SK-N-SH (cell line): ENCODE measurements at regions not wholly inside any gene's neighbourhood (a gene's known extent, or its start where the extent isn't known, plus 50 kb on each side); places are given as distances from the start of the nearest gene placed in this dataset.

Experiments
- CTCF ChIA-PET: fragments of 300-600, 350-600 bp; formaldehyde crosslinking; extraction: SDS; loops from one replicate; lab custom pipeline; 2021; lab: Yijun Ruan, JAX
- POLR2A ChIA-PET: fragments of 350-600 bp; sonication (Branson Sonifier 250); formaldehyde crosslinking; extraction: SDS; loops from one replicate; lab custom pipeline; 2020; ENCODE audit warnings: antibody characterized with exemption, inconsistent platforms; lab: Yijun Ruan, JAX
- DNase-seq: peaks from one replicate; pipeline ENCODE4 v3.0.0; 2012
- H2AFZ ChIP-seq: fragments of 200-600 bp; sonication (generic); 2 replicates; pipeline ENCODE4 v1.8.1; 2016; ENCODE audit warnings: antibody characterized with exemption, mild to moderate bottlenecking, low read depth
- H3F3A ChIP-seq: fragments of 200-600 bp; sonication (generic); replicated peaks from 2 replicates; pipeline ENCODE3; 2016; ENCODE audit warnings: antibody characterized with exemption, mild to moderate bottlenecking; ENCODE audit not compliant: insufficient read depth
- H3K27ac ChIP-seq, 2 experiments: fragments of 200-500 bp in 1 of 2; fragments of 200-600 bp in 1 of 2; sonication (Bioruptor generic) in 1 of 2; sonication (generic), shearing (Covaris generic) in 1 of 2; 2 replicates each; pipeline versions ENCODE4 v1.5.1 to v1.6.1; 2014 to 2016; ENCODE audit warnings: low read depth in 2 of 2, inconsistent platforms in 1 of 2, low read length in 1 of 2, mild to moderate bottlenecking in 1 of 2, mixed read lengths in 1 of 2
- H3K27me3 ChIP-seq: fragments of 200-600 bp; sonication (generic), shearing (Covaris generic); 2 replicates; pipeline ENCODE4 v1.6.1; 2016; ENCODE audit warnings: mixed run types; ENCODE audit not compliant: insufficient read depth
- H3K36me3 ChIP-seq, 2 experiments: fragments of 200-500 bp in 1 of 2; fragments of 200-600 bp in 1 of 2; sonication (Bioruptor generic) in 1 of 2; sonication (generic) in 1 of 2; replicated peaks in 1 of 2; 2 replicates each; pipeline versions ENCODE3 to v1.5.1; 2014 to 2016; ENCODE audit warnings: low read length in 1 of 2, mild to moderate bottlenecking in 1 of 2; ENCODE audit not compliant: insufficient read depth in 2 of 2, control insufficient read depth in 1 of 2
- H3K4me1 ChIP-seq, 2 experiments: fragments of 200-500 bp in 1 of 2; fragments of 200-600 bp in 1 of 2; sonication (Bioruptor generic) in 1 of 2; sonication (generic), shearing (Covaris generic) in 1 of 2; 2 replicates each; pipeline versions ENCODE4 v1.5.1 to v1.6.1; 2014 to 2016; ENCODE audit warnings: low read depth in 1 of 2, low read length in 1 of 2, mixed run types in 1 of 2; ENCODE audit not compliant: insufficient read depth in 2 of 2, control insufficient read depth in 1 of 2
- H3K4me2 ChIP-seq: fragments of 200-600 bp; sonication (generic), shearing (Covaris generic); 2 replicates; pipeline ENCODE4 v1.6.1; 2017; ENCODE audit warnings: mixed run types
- H3K4me3 ChIP-seq, 2 experiments: fragments of 200-500 bp in 1 of 2; fragments of 200-600 bp in 1 of 2; sonication (Bioruptor generic) in 1 of 2; sonication (generic), shearing (Covaris generic) in 1 of 2; 2 replicates each; pipeline versions ENCODE4 v1.5.1 to v1.8.1; 2014 to 2016; ENCODE audit warnings: low read depth in 2 of 2, inconsistent platforms in 1 of 2, low read length in 1 of 2, mild to moderate bottlenecking in 1 of 2, mixed read lengths in 1 of 2, moderate library complexity in 1 of 2
- H3K79me2 ChIP-seq: fragments of 200-600 bp; sonication (generic); 2 replicates; pipeline ENCODE4 v1.8.1; 2017; ENCODE audit warnings: mild to moderate bottlenecking; ENCODE audit not compliant: insufficient read depth
- H3K9ac ChIP-seq: fragments of 200-600 bp; sonication (generic); 2 replicates; pipeline ENCODE4 v1.6.1; 2017; ENCODE audit warnings: mixed run types
- H3K9me2 ChIP-seq: fragments of 200-600 bp; sonication (generic); 2 replicates; pipeline ENCODE4 v1.6.1; 2017; ENCODE audit warnings: mixed run types
- H3K9me3 ChIP-seq: fragments of 200-600 bp; sonication (generic); 2 replicates; pipeline ENCODE4 v1.6.1; 2017; ENCODE audit warnings: mixed run types, mild to moderate bottlenecking, moderate library complexity
- H4K20me1 ChIP-seq: fragments of 200-600 bp; sonication (generic); 2 replicates; pipeline ENCODE4 v1.6.1; 2017; ENCODE audit warnings: mild to moderate bottlenecking, mixed run types; ENCODE audit not compliant: insufficient read depth
- EZH2phosphoT487 ChIP-seq: fragments of 200-600 bp; sonication (generic); IDR thresholded peaks from 2 replicates; pipeline ENCODE4 v1.6.1; 2017; ENCODE audit warnings: low read depth, mixed run types, mild to moderate bottlenecking, antibody characterized with exemption, moderate library complexity, borderline replicate concordance
- FOSL2 ChIP-seq: IDR thresholded peaks from 2 replicates; pipeline ENCODE4 v1.4.0; 2012; ENCODE audit warnings: low read depth, mild to moderate bottlenecking, moderate library complexity, borderline replicate concordance
- FOXM1 ChIP-seq: IDR thresholded peaks from 2 replicates; pipeline ENCODE4 v1.4.0; 2012; ENCODE audit warnings: low read depth, mild to moderate bottlenecking
- GABPA ChIP-seq: IDR thresholded peaks from 2 replicates; pipeline ENCODE4 v1.4.0; 2012; ENCODE audit warnings: low read depth, mild to moderate bottlenecking
- GATA2 ChIP-seq: sonication (generic); formaldehyde crosslinking; IDR thresholded peaks from 2 replicates; pipeline ENCODE4 v1.5.0; 2020; ENCODE audit warnings: mild to moderate bottlenecking, missing genetic modification reagents
- JUND ChIP-seq: IDR thresholded peaks from 2 replicates; pipeline ENCODE4 v1.4.0; 2012
- NFIC ChIP-seq: IDR thresholded peaks from 2 replicates; pipeline ENCODE4 v1.4.0; 2012; ENCODE audit warnings: borderline replicate concordance
- POLR2AphosphoS5 ChIP-seq: IDR thresholded peaks from 2 replicates; pipeline ENCODE4 v1.6.1; 2012; ENCODE audit warnings: low read depth, low read length
- RAD21 ChIP-seq: IDR thresholded peaks from 2 replicates; pipeline ENCODE4 v1.6.1; 2012; ENCODE audit warnings: mild to moderate bottlenecking, low read length
- RCOR1 ChIP-seq: fragments of 150-350 bp; IDR thresholded peaks from 2 replicates; pipeline ENCODE4 v1.6.1; 2017; ENCODE audit warnings: antibody characterized with exemption, low read length
- RFX5 ChIP-seq: IDR thresholded peaks from 2 replicates; pipeline ENCODE4 v1.6.1; 2012; ENCODE audit warnings: mild to moderate bottlenecking, improper control_type of control experiment, low read length
- SMC3 ChIP-seq: IDR thresholded peaks from 2 replicates; pipeline ENCODE4 v1.6.1; 2012; ENCODE audit warnings: low read depth, low read length, improper control_type of control experiment
- TAF1 ChIP-seq: IDR thresholded peaks from 2 replicates; pipeline ENCODE4 v1.6.1; 2012; ENCODE audit warnings: low read depth, mild to moderate bottlenecking, low read length, moderate library complexity, borderline replicate concordance
- TCF12 ChIP-seq: IDR thresholded peaks from 2 replicates; pipeline ENCODE4 v1.4.0; 2012
- WGBS: methylation state at CpG from one replicate; pipeline ENCODE4 v1.1.6; 2017; ENCODE audit warnings: low lambda C conversion rate; 5-methylcytosine and 5-hydroxymethylcytosine counted together
- TF ChIP-seq, protein P1 (sequence below): IDR thresholded peaks from 2 replicates; pipeline ENCODE4 v1.6.1; 2012; ENCODE audit warnings: mild to moderate bottlenecking, low read depth, low read length, moderate library complexity
- TF ChIP-seq, protein P2 (sequence below): IDR thresholded peaks from 2 replicates; pipeline ENCODE4; 2012
- TF ChIP-seq, protein P3 (sequence below): IDR thresholded peaks from 2 replicates; pipeline ENCODE4 v1.4.0; 2012; ENCODE audit warnings: low read depth, borderline replicate concordance
- TF ChIP-seq, protein P4 (sequence below): IDR thresholded peaks from 2 replicates; pipeline ENCODE4 v1.4.0; 2012; ENCODE audit warnings: low read depth

DNA sequence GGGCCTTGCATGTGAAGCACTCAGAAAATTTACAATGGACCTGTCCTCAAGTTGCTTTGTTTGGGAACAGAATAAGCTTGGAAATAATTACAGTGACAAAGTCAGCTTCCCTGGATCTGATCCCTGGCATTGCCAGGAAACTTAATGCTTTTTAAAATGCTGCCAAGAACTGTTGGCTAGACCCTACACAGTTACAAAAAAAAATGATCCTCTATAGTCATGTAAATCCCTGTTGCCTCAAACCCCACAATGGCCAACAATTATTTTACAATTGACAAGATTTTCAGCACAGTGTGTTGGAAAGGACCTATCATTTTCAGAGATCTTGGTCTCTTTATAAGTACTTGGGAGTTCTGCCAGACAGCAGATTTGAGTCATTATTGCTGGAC lies 470.4 kb upstream of the ACVR2A start:
- Histone ChIP-seq H3F3A (no peaks in the 10 kb centered on the region), H4K20me1 (no peaks in the 10 kb centered on the region), H3K4me3 (no peak overlapping the region), H3K79me2 (no peaks in the 10 kb centered on the region), H3K27me3 (no peaks in the 10 kb centered on the region), H3K9ac (no peak overlapping the region), H3K9me3 (no peaks in the 10 kb centered on the region), H3K36me3 (no peaks in the 10 kb centered on the region), H3K4me1 (peaks cover 0 to 4% of the 10 kb centered on the region in 2 experiments; a peak in 1 of 4 replicates), H2AFZ (no peak overlapping the region), H3K9me2 (no peaks in the 10 kb centered on the region), H3K4me2 (no peak overlapping the region), H3K27ac (no peak overlapping the region)
- CTCF ChIA-PET, result no interaction called here
- POLR2A ChIA-PET, result no interaction called here
- TF ChIP-seq EZH2phosphoT487 (no peak), NFIC (no peak), GABPA (no peak), FOSL2 (no peak), RAD21 (no peak), FOXM1 (no peak)
- TF ChIP-seq, protein P1, sequence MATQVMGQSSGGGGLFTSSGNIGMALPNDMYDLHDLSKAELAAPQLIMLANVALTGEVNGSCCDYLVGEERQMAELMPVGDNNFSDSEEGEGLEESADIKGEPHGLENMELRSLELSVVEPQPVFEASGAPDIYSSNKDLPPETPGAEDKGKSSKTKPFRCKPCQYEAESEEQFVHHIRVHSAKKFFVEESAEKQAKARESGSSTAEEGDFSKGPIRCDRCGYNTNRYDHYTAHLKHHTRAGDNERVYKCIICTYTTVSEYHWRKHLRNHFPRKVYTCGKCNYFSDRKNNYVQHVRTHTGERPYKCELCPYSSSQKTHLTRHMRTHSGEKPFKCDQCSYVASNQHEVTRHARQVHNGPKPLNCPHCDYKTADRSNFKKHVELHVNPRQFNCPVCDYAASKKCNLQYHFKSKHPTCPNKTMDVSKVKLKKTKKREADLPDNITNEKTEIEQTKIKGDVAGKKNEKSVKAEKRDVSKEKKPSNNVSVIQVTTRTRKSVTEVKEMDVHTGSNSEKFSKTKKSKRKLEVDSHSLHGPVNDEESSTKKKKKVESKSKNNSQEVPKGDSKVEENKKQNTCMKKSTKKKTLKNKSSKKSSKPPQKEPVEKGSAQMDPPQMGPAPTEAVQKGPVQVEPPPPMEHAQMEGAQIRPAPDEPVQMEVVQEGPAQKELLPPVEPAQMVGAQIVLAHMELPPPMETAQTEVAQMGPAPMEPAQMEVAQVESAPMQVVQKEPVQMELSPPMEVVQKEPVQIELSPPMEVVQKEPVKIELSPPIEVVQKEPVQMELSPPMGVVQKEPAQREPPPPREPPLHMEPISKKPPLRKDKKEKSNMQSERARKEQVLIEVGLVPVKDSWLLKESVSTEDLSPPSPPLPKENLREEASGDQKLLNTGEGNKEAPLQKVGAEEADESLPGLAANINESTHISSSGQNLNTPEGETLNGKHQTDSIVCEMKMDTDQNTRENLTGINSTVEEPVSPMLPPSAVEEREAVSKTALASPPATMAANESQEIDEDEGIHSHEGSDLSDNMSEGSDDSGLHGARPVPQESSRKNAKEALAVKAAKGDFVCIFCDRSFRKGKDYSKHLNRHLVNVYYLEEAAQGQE, result no peak
- TF ChIP-seq, protein P2, sequence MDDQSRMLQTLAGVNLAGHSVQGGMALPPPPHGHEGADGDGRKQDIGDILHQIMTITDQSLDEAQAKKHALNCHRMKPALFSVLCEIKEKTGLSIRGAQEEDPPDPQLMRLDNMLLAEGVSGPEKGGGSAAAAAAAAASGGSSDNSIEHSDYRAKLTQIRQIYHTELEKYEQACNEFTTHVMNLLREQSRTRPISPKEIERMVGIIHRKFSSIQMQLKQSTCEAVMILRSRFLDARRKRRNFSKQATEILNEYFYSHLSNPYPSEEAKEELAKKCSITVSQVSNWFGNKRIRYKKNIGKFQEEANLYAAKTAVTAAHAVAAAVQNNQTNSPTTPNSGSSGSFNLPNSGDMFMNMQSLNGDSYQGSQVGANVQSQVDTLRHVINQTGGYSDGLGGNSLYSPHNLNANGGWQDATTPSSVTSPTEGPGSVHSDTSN, result no peak
- TF ChIP-seq, protein P3, sequence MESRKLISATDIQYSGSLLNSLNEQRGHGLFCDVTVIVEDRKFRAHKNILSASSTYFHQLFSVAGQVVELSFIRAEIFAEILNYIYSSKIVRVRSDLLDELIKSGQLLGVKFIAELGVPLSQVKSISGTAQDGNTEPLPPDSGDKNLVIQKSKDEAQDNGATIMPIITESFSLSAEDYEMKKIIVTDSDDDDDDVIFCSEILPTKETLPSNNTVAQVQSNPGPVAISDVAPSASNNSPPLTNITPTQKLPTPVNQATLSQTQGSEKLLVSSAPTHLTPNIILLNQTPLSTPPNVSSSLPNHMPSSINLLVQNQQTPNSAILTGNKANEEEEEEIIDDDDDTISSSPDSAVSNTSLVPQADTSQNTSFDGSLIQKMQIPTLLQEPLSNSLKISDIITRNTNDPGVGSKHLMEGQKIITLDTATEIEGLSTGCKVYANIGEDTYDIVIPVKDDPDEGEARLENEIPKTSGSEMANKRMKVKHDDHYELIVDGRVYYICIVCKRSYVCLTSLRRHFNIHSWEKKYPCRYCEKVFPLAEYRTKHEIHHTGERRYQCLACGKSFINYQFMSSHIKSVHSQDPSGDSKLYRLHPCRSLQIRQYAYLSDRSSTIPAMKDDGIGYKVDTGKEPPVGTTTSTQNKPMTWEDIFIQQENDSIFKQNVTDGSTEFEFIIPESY, result no peak
- no peak for DNase-seq

DNA sequence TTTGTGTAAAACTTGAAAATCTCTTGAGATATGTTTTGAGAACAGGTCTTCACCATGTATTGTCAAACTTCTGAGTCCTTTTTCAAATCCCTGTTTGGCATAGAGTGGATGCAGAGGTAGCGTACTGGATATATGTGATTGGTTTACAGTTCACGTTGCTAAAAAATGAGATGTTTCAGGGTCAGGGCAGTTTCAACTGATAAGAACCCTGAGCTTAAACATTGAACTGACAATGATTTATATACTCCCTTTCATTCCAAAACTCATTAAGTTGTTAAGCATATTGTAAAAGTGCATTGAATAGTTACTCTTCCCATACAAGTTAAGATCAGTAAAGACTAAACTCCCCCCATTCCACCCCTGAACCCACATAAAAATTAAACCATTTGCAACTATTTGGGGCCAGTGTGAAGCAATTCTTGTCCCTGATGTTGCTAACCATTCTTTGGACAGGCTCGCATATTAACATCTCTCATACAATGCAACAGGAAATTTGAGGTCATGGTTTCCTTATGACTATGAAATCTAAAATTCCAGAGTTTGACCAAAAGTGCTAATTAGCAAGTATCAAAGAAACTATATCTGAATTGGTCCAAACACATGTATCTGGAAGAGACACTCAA lies 470.9 kb upstream of the ACVR2A start:
- no peaks in the 10 kb centered on the region for H3F3A ChIP-seq
- ChIA-PET CTCF (no interaction called here), POLR2A (no interaction called here)
- H3K9me3 ChIP-seq, result no peaks in the 10 kb centered on the region
- H3K27ac ChIP-seq, result no peak overlapping the region
- no peaks in the 10 kb centered on the region for H3K9me2 ChIP-seq
- H3K36me3 ChIP-seq, result no peaks in the 10 kb centered on the region
- no peak overlapping the region for H3K4me2 ChIP-seq
- peaks cover 0 to 4% of the 10 kb centered on the region in 2 experiments; a peak in 1 of 4 replicates for H3K4me1 ChIP-seq
- no peak overlapping the region for H3K4me3 ChIP-seq
- H4K20me1 ChIP-seq, result no peaks in the 10 kb centered on the region
- no peak overlapping the region for H3K9ac ChIP-seq
- H3K27me3 ChIP-seq, result no peaks in the 10 kb centered on the region
- no peak overlapping the region for H2AFZ ChIP-seq
- H3K79me2 ChIP-seq, result no peaks in the 10 kb centered on the region
- no peak for DNase-seq
- 33% methylated on average over 3 of the region's 3 CpGs for WGBS
- TF ChIP-seq, protein P2, result no peak
- TF ChIP-seq NFIC (no peak), RAD21 (no peak), GABPA (no peak), TAF1 (no peak), RCOR1 (no peak), RFX5 (no peak), TCF12 (no peak), GATA2 (CRISPR knock-in tag) (no peak), FOXM1 (no peak), FOSL2 (no peak), JUND (no peak), POLR2AphosphoS5 (no peak), SMC3 (no peak)
- TF ChIP-seq, protein P4, sequence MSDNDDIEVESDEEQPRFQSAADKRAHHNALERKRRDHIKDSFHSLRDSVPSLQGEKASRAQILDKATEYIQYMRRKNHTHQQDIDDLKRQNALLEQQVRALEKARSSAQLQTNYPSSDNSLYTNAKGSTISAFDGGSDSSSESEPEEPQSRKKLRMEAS, result no peak
